ENCODE measurements at regions not wholly inside any gene's neighbourhood (a gene's known extent, or its start where the extent isn't known, plus 50 kb on each side); places are given as distances from the start of the nearest gene placed in this dataset.

- WGBS (ENCODE audit: insufficient coverage): 83% methylated on average over 3 of the region's 3 CpGs
- ATAC-seq (no peak), DNase-seq (no peak)
- Histone ChIP-seq H3K4me1 (ENCODE audit: control insufficient read depth, insufficient read depth, low read length) (no peaks in the 10 kb centered on the region), H3K36me3 (ENCODE audit: control insufficient read depth, insufficient read depth, low read length) (no peaks in the 10 kb centered on the region), H3K9me3 (ENCODE audit: control insufficient read depth, insufficient read depth, low read length) (peaks cover 2% of the 10 kb centered on the region), H3K4me3 (ENCODE audit: low read length) (no peak overlapping the region), H3K27me3 (ENCODE audit: control insufficient read depth, insufficient read depth, low read length) (no peaks in the 10 kb centered on the region), H3K27ac (ENCODE audit: low read length) (no peak overlapping the region)
- Mint-ChIP-seq H3K9me3 (peaks cover 2 to 8% of the 10 kb centered on the region in 2 donors), H3K4me1 (no peaks in the 10 kb centered on the region), H3K27ac (no peak overlapping the region), H3K4me3 (no peak overlapping the region), H3K36me3 (no peaks in the 10 kb centered on the region), H3K27me3 (ENCODE audit: low read depth in 2 of 2) (no peaks in the 10 kb centered on the region)
- intact Hi-C loops (cut with micrococcal nuclease): no loop called here
- no peak for TF ChIP-seq CTCF (IDR thresholded peaks at IDR 0.05)
Measured at GRCh38 chr13:90135558-90135957, 1211.9 kb upstream of the MIR17HG start.

DNA sequence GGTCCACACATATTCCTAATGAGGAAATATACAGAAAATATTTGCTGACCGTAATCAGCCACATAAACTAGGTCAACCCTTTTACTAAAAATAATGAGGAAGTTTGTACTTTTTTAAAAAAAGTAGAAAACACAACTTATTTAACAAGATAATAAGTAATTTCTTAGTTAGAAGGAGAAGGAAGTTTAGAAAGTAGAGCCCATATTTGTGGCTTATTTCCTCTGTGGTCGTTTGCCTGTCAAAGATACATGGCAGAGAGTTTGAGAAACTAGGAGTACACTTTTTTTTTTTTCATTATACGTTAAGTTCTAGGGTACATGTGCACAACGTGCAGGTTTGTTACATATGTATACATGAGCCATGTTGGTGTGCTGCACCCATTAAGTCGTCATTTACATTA lies 1205.2 kb upstream of the MIR17HG start:
- ATAC-seq: no peak
- no peaks in the 10 kb centered on the region for H3K4me1 Mint-ChIP-seq
- H3K4me3 Mint-ChIP-seq: no peak overlapping the region
- no peak overlapping the region for H3K27ac ChIP-seq (ENCODE audit: low read length)
- no peaks in the 10 kb centered on the region for H3K36me3 Mint-ChIP-seq
- no peaks in the 10 kb centered on the region for H3K9me3 ChIP-seq (ENCODE audit: control insufficient read depth, insufficient read depth, low read length)
- no peaks in the 10 kb centered on the region for H3K4me1 ChIP-seq (ENCODE audit: control insufficient read depth, insufficient read depth, low read length)
- H3K27me3 ChIP-seq (ENCODE audit: control insufficient read depth, insufficient read depth, low read length): no peaks in the 10 kb centered on the region
- intact Hi-C loops (cut with micrococcal nuclease): no loop called here
- WGBS (ENCODE audit: insufficient coverage): 33% methylated on average over 4 of the region's 5 CpGs
- H3K9me3 Mint-ChIP-seq: peaks cover 2 to 6% of the 10 kb centered on the region in 2 donors
- H3K4me3 ChIP-seq (ENCODE audit: low read length): no peak overlapping the region
- no peaks in the 10 kb centered on the region for H3K36me3 ChIP-seq (ENCODE audit: control insufficient read depth, insufficient read depth, low read length)
- no peak for DNase-seq
- TF ChIP-seq CTCF (IDR thresholded peaks at IDR 0.05): no peak
- no peak overlapping the region for H3K27ac Mint-ChIP-seq
- H3K27me3 Mint-ChIP-seq (ENCODE audit: low read depth in 2 of 2): no peaks in the 10 kb centered on the region

DNA sequence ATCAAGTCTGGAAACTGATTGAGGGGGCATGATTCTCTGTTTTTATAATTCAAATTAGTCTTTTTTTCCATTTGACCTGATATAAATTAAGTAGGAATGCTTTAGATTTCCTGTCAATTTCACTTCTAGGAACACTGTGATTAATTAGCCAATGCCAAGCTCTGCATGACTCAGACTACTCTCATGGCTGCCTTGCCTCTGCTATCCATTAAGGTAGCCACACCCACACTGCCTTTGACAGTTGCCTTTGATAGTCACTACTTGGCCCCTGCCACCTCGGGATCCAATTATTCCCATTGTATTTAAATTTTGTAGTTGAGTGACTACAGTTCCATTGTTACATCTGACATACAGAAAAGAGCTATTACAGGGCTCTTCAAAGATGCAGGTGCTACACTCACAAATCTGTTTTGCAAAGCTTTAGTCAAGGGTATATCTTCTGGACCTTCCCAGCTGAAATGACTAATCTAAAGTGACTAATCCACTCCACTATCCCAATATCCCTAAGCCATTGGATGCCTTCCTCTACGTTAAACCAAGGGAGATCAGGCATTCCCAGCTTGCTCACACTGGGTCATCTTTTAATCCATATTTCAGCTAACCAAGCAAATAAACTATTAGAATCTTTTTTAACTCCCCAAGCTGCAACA lies 1193.1 kb upstream of the MIR17HG start:
- Histone ChIP-seq H3K4me3 (ENCODE audit: low read length) (no peak overlapping the region), H3K36me3 (ENCODE audit: control insufficient read depth, insufficient read depth, low read length) (no peaks in the 10 kb centered on the region), H3K27me3 (ENCODE audit: control insufficient read depth, insufficient read depth, low read length) (no peaks in the 10 kb centered on the region), H3K27ac (ENCODE audit: low read length) (no peak overlapping the region), H3K9me3 (ENCODE audit: control insufficient read depth, insufficient read depth, low read length) (no peaks in the 10 kb centered on the region), H3K4me1 (ENCODE audit: control insufficient read depth, insufficient read depth, low read length) (no peaks in the 10 kb centered on the region)
- no peaks in the 10 kb centered on the region for H3K36me3 Mint-ChIP-seq
- TF ChIP-seq CTCF (IDR thresholded peaks at IDR 0.05): no peak
- 80% methylated on average over 2 of the region's 2 CpGs for WGBS (ENCODE audit: insufficient coverage)
- peaks cover 14% of the 10 kb centered on the region in 2 donors for H3K9me3 Mint-ChIP-seq
- DNase-seq: no peak
- no peak overlapping the region for H3K4me3 Mint-ChIP-seq
- ATAC-seq: no peak
- intact Hi-C loops (cut with micrococcal nuclease): no loop called here
- no peaks in the 10 kb centered on the region for H3K4me1 Mint-ChIP-seq
- no peaks in the 10 kb centered on the region for H3K27me3 Mint-ChIP-seq (ENCODE audit: low read depth in 2 of 2)
- H3K27ac Mint-ChIP-seq: no peak overlapping the region

DNA sequence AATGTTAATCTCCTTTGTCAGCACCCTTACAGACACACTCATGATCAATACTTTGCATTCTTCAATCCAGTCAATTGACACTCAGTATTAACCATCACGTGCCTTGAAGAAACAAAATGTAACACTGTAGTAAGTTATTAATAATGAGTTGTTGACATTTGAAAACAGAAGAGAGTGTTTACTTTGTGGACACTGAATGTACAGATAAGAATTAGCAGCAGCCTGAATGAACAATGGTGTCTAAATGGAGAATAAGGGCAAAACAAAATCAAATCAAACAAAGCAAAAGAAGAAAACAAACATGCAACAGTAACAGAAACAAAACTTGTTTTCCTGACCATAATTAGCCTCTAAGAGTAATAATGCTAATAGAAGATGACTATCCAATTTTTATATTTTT lies 1191.1 kb upstream of the MIR17HG start:
- no peaks in the 10 kb centered on the region for H3K36me3 ChIP-seq (ENCODE audit: control insufficient read depth, insufficient read depth, low read length)
- Mint-ChIP-seq H3K27me3 (ENCODE audit: low read depth in 2 of 2) (no peaks in the 10 kb centered on the region), H3K4me1 (no peaks in the 10 kb centered on the region), H3K9me3 (peaks cover 13% of the 10 kb centered on the region in 2 donors), H3K27ac (no peak overlapping the region), H3K36me3 (no peaks in the 10 kb centered on the region), H3K4me3 (no peak overlapping the region)
- no peak overlapping the region for H3K4me3 ChIP-seq (ENCODE audit: low read length)
- H3K27me3 ChIP-seq (ENCODE audit: control insufficient read depth, insufficient read depth, low read length): no peaks in the 10 kb centered on the region
- ATAC-seq: no peak
- no peaks in the 10 kb centered on the region for H3K4me1 ChIP-seq (ENCODE audit: control insufficient read depth, insufficient read depth, low read length)
- H3K9me3 ChIP-seq (ENCODE audit: control insufficient read depth, insufficient read depth, low read length): no peaks in the 10 kb centered on the region
- no peak overlapping the region for H3K27ac ChIP-seq (ENCODE audit: low read length)
- DNase-seq: no peak
- 83% methylated on average over 1 of the region's 1 CpG for WGBS (ENCODE audit: insufficient coverage)
- intact Hi-C loops (cut with micrococcal nuclease): no loop called here
- TF ChIP-seq CTCF (IDR thresholded peaks at IDR 0.05): no peak
